H1 (cell line): ENCODE measurements at regions not wholly inside any gene's neighbourhood (a gene's known extent, or its start where the extent isn't known, plus 50 kb on each side); places are given as distances from the start of the nearest gene placed in this dataset.

ENCODE experiments used
- ATF3 ChIP-seq: IDR thresholded peaks from 2 replicates; pipeline ENCODE4 v1.6.1; 2011; ENCODE audit warnings: low read depth, mild to moderate bottlenecking, low read length; ENCODE audit not compliant: insufficient read depth
- MAFK ChIP-seq: IDR thresholded peaks from 2 replicates; pipeline ENCODE4 v1.6.1; 2012; ENCODE audit warnings: low read depth, mild to moderate bottlenecking, improper control_type of control experiment, low read length
- POLR2A ChIP-seq, 2 experiments: IDR thresholded peaks; 1 replicate in 1 of 2; 2 replicates in 1 of 2; pipeline ENCODE4 v1.6.1; 2011; ENCODE audit warnings: low read depth in 2 of 2, low read length in 2 of 2, mild to moderate bottlenecking in 2 of 2; ENCODE audit errors: control extremely low read depth in 1 of 2
- TF ChIP-seq, protein P1 (sequence below), 3 experiments: IDR thresholded peaks; 1 replicate in 2 of 3; 2 replicates in 1 of 3; pipeline versions ENCODE4 v1.5.1 to v1.6.1; 2011; ENCODE audit warnings: low read length in 3 of 3, mild to moderate bottlenecking in 3 of 3, inconsistent platforms in 2 of 3, low read depth in 1 of 3, moderate library complexity in 1 of 3; ENCODE audit not compliant: insufficient read depth in 1 of 3; ENCODE audit errors: control extremely low read depth in 1 of 3

DNA sequence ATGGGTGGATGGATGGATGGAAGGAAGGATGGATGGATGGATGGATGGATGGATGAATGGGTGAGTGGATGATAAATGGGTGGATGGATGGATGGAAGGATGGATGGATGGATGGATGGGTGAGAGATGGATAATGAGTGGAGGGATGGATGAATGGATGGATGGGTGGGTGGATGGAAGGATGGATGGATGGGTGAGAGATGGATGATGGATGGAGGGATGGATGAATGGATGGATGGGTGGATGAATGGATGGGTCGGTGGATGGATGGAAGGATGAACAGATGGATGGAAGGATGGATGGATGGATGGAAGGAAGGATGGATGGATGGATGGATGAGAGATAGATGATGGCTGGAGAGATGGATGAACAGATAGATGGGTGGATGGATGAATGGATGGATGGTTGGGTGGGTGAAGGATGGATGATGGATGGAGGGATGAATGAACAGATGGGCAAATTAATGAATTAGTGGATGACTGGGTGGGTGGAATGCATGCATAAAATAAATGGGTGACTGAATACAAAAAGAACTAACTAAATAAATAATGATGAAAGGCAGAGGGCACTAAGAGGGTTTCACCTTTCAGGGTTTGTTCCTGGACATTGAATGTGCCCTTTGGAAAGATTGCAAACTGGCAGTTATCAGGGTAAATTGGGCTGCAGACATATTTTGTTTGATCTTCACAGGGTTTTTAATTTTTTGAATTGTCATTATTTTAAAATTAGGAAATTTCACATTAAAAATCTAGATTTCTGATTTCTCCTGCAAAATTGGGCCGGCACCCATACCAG is 50.9 kb upstream of the PTPN1 start:
- no peak for TF ChIP-seq ATF3
- no peak for TF ChIP-seq POLR2A (IDR thresholded peaks at IDR 0.05; ENCODE audit: control extremely low read depth in 1 of 2, low read depth in 2 of 2, low read length in 2 of 2)
- TF ChIP-seq, protein P1, sequence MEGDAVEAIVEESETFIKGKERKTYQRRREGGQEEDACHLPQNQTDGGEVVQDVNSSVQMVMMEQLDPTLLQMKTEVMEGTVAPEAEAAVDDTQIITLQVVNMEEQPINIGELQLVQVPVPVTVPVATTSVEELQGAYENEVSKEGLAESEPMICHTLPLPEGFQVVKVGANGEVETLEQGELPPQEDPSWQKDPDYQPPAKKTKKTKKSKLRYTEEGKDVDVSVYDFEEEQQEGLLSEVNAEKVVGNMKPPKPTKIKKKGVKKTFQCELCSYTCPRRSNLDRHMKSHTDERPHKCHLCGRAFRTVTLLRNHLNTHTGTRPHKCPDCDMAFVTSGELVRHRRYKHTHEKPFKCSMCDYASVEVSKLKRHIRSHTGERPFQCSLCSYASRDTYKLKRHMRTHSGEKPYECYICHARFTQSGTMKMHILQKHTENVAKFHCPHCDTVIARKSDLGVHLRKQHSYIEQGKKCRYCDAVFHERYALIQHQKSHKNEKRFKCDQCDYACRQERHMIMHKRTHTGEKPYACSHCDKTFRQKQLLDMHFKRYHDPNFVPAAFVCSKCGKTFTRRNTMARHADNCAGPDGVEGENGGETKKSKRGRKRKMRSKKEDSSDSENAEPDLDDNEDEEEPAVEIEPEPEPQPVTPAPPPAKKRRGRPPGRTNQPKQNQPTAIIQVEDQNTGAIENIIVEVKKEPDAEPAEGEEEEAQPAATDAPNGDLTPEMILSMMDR (IDR thresholded peaks at IDR 0.05; ENCODE audit: control extremely low read depth in 1 of 3, insufficient read depth in 1 of 3, low read depth in 1 of 3, low read length in 3 of 3) = no peak
- no peak for TF ChIP-seq MAFK
